Cardiac fibroblast (primary cell): ENCODE measurements at regions not wholly inside any gene's neighbourhood (a gene's known extent, or its start where the extent isn't known, plus 50 kb on each side); places are given as distances from the start of the nearest gene placed in this dataset.

Experiments
- DNase-seq, 2 donors: peaks; one replicate each; pipeline versions ENCODE4 v3.0.0 to v3.0.0-alpha.2; 2010; ENCODE audit warnings: low read depth in 2 of 2
- H3K4me3 ChIP-seq, 2 donors: replicated peaks in 1 of 2; 1 replicate in 1 of 2; 2 replicates in 1 of 2; pipeline ENCODE4 v1.5.1; 2011; ENCODE audit warnings: low read depth in 2 of 2, low read length in 2 of 2, mild to moderate bottlenecking in 2 of 2, moderate library complexity in 1 of 2
- TF ChIP-seq, protein P1 (sequence below): IDR thresholded peaks from one replicate; pipeline ENCODE4 v1.5.1; 2011; ENCODE audit warnings: low read depth, mild to moderate bottlenecking, low read length, inconsistent platforms

DNA sequence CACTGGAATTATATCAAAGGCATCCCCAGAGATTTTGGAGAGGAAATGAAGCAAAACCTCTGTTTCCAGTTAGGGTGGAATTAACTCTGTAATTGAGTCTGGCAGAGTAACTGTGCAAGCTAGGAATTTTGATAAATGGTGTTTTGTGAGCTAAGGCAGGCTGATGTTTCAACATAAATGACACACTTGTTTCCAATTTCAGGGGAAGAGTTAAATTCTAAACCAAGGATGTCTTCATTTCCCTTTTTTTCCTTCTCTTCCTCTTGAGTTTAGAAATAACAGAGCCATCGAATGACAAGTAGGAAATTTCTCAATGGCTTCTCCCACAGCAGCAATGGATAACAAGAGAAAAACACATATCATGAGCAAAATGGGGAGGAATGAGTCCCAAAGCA lies 131.2 kb downstream of the IRS2 start:
- peak; percentile 37 to 85 for DNase-seq
- TF ChIP-seq, protein P1, sequence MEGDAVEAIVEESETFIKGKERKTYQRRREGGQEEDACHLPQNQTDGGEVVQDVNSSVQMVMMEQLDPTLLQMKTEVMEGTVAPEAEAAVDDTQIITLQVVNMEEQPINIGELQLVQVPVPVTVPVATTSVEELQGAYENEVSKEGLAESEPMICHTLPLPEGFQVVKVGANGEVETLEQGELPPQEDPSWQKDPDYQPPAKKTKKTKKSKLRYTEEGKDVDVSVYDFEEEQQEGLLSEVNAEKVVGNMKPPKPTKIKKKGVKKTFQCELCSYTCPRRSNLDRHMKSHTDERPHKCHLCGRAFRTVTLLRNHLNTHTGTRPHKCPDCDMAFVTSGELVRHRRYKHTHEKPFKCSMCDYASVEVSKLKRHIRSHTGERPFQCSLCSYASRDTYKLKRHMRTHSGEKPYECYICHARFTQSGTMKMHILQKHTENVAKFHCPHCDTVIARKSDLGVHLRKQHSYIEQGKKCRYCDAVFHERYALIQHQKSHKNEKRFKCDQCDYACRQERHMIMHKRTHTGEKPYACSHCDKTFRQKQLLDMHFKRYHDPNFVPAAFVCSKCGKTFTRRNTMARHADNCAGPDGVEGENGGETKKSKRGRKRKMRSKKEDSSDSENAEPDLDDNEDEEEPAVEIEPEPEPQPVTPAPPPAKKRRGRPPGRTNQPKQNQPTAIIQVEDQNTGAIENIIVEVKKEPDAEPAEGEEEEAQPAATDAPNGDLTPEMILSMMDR, result no peak
- H3K4me3 ChIP-seq, result no peak overlapping the region

DNA sequence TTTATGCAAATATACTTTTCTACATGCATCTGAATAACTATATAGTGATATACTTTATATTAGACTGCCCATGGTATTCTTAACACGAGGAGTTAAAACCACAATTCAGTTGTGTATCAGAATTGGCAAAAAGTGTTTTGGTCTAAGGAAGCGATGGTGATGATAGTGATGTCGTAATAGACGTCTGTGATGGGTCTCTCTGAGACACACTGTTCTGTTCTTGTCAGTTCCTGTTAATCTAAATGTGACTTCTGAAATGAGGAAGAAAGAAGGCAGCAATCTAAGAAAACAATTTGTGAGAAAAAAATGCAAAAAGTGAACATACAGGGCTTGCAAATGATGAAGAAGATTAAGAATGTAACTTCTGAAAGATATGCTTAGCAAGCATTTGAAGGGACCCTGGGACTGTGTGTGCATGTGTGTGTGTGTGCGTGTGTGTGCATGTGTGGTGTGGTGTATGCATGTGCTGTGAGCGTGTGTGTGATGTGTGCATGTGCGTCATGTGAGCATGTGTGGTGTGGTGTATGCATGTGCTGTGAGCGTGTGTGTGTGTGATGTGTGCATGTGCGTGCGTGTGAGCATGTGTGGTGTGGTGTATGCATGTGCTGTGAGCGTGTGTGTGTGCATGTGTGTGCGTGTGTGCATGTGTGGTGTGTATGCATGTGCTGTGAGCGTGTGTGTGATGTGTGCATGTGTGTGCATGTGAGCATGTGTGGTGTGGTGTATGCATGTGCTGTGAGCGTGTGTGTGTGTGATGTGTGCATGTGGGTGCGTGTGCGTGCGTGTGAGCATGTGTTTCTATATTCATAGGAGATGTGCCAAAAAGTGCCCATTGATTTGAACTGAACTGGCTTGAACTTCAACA lies 131.8 kb downstream of the IRS2 start:
- no peak overlapping the region for H3K4me3 ChIP-seq
- TF ChIP-seq, protein P1, result no peak
- peak; percentile 71 to 72 for DNase-seq

DNA sequence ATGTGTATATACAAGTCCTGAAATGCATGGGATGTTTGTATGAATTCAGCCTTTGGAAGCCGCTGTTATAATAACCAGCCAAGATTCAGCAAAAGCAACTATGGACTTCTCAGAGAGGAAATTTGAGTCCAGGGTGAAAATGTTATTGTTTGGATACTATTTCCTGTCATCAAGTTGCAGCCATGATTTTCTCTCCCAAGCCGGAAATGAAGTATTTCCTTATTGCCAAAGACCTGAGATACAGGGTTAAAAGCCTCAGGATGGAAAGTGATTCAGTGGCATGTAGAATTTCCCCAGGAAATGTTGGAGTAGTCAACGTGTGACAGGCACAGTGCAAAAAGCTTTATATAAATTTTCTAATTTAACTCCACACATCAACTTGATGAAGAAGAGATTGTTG lies 133.9 kb downstream of the IRS2 start:
- DNase-seq, result peak; percentile 70
- H3K4me3 ChIP-seq, result no peak overlapping the region
- TF ChIP-seq, protein P1, result no peak

DNA sequence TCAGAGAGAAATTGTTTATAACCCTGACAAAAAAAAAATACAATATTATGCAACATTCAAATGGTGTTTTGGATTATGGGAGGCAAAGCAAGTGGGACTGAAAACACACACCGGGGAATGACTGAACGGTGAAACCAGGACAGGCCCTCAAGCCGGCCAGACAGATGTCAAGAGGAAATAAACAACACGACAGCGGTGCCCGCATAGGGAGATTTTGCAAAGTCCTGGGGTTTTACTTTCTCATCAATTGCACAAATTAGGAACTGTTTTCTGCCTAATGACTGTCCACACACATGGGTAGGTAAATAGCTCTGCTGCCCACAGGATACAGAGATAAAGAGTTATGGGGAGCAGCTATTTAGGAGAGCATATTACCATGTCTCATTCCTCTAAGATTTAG lies 134.5 kb downstream of the IRS2 start:
- H3K4me3 ChIP-seq, result no peak overlapping the region

DNA sequence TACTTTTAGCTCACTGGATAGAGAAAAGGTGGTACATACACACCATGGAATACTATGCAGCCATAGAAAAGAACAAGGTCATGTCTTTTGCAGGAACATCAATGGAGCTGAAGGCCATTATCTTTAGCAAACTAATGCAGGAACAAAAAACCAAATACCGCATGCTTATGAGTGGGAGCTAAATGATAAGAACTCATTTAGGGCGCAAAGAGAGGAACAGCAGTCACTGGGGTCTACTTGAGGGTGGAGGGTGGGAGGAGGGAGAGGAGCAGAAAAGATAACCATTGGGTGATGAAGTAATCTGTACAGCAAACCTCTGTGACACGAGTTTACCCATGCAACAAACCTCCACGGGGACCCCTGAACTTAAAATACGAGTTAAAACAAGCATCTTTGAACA lies 135.1 kb downstream of the IRS2 start:
- TF ChIP-seq, protein P1, result no peak
- no peak for DNase-seq
- H3K4me3 ChIP-seq, result no peak overlapping the region

More for the DNA sequence above, 134.5 kb downstream of the IRS2 start:
- DNase-seq, result no peak
- TF ChIP-seq, protein P1, result no peak

DNA sequence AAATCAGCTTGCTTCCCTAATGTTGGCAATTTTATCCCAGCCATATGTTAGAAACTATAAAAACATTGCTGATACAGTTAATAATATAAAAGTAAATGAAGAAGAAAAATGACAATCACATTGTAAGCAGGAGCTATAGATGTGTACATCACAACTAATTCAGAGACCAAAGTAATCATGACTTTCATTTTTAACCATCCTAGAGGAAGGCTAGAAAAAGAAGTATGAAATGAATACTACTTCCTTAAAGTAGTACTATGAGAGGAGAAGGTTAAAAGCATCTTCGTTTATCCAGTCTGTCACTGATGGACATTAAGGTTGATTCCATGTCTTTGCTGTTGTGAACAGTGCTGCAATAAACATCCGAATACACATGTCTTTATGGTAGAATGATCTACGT lies 135.5 kb downstream of the IRS2 start:
- no peak for DNase-seq
- H3K4me3 ChIP-seq, result no peak overlapping the region
- TF ChIP-seq, protein P1, result no peak
